HFFc6 (cell line): ENCODE measurements at regions not wholly inside any gene's neighbourhood (a gene's known extent, or its start where the extent isn't known, plus 50 kb on each side); places are given as distances from the start of the nearest gene placed in this dataset.
A peak's percentile ranks its signal among the peaks of the same experiment; 100 is the strongest.
"Not testable (repeated sequence)": the region's sequence is repeated elsewhere in the genome, so short reads cannot be mapped to it uniquely, and the experiment has no call there.

Experiments
- DNase-seq: peaks from one replicate; pipeline ENCODE4 v3.0.0-alpha.2; 2018
- H3K27ac Mint-ChIP-seq: 2 replicates; pipeline ENCODE4 v1.8.0; 2020; ENCODE audit warnings: mild to moderate bottlenecking, mixed read lengths
- H3K27me3 Mint-ChIP-seq: 2 replicates; pipeline ENCODE4 v1.8.0; 2021; ENCODE audit warnings: mild to moderate bottlenecking, moderate library complexity, mixed read lengths; ENCODE audit not compliant: insufficient read depth
- H3K36me3 Mint-ChIP-seq: 2 replicates; pipeline ENCODE4 v1.8.0; 2021; ENCODE audit warnings: low read depth, mixed read lengths
- H3K4me1 Mint-ChIP-seq: 2 replicates; pipeline ENCODE4 v1.8.0; 2020; ENCODE audit warnings: low read depth, mixed read lengths
- H3K4me3 Mint-ChIP-seq: 2 replicates; pipeline ENCODE4 v1.8.0; 2020; ENCODE audit warnings: mild to moderate bottlenecking, moderate library complexity, mixed read lengths
- H3K9me3 Mint-ChIP-seq: 2 replicates; pipeline ENCODE4 v1.8.0; 2020; ENCODE audit warnings: mild to moderate bottlenecking, mixed read lengths
- CTCF ChIP-seq: fragments of 200-600 bp; sonication (generic); IDR thresholded peaks from 2 replicates; pipeline ENCODE4 v1.5.0; 2021; ENCODE audit warnings: antibody characterized with exemption, mild to moderate bottlenecking

DNA sequence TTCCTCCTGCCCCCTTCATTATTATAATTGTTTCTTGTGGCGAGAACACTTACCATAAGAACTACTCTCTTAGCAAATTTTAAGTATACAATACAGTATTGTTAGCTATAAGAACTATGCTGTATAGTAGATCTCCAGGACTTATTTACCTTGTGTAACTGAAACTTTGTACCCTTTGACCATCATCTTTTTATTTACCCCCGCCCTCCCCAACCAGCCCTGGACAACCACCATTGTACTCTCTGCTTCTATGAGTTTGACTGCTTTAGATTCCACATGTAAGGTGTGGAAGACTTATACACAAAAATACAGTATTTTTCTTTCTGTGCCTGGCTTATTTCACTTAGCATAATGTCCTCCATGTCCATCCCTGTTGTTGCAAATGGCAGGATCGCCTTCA lies 161.1 kb downstream of the PHF8 start:
- Mint-ChIP-seq H3K27me3 (peaks cover 13% of the 10 kb centered on the region), H3K4me1 (peaks cover 8% of the 10 kb centered on the region), H3K4me3 (no peak overlapping the region), H3K36me3 (no peaks in the 10 kb centered on the region), H3K9me3 (no peaks in the 10 kb centered on the region), H3K27ac (no peak overlapping the region)
- TF ChIP-seq CTCF: no peak
- DNase-seq: no peak

- no peak for TF ChIP-seq CTCF
- H3K27me3 Mint-ChIP-seq: peaks cover 13% of the 10 kb centered on the region
- H3K27ac Mint-ChIP-seq: no peak overlapping the region
- H3K4me3 Mint-ChIP-seq: no peak overlapping the region
- no peaks in the 10 kb centered on the region; the same call in 1 of the 2 replicates for H3K9me3 Mint-ChIP-seq
- H3K4me1 Mint-ChIP-seq: peaks cover 8% of the 10 kb centered on the region
- H3K36me3 Mint-ChIP-seq: no peaks in the 10 kb centered on the region
- DNase-seq: peak; percentile 0
Measured at GRCh38 chrX:53882331-53882730, 161.9 kb downstream of the PHF8 start.

DNA sequence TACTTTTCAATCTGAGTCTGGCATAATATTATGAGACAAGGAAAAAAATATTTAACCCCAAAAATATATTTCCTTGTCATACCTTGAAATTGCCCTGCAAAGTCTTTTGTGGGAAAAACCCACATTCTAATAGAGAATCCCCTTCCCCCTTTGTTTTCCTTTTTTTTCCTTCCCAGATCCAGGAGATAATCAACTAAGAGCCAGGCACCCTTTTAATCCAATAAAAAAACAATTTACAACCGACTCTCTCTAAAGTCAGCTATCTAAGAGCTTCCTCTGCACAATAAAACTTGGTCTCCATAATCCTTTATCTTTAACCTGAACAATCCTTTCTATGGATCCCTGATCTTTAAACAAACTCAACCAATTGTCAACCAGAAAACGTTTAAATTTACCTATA lies 163.5 kb downstream of the PHF8 start:
- DNase-seq, H3K9me3 Mint-ChIP-seq, H3K4me3 Mint-ChIP-seq, H3K36me3 Mint-ChIP-seq, H3K4me1 Mint-ChIP-seq, H3K27ac Mint-ChIP-seq: not testable (repeated sequence)
- peaks cover 15% of the 10 kb centered on the region for H3K27me3 Mint-ChIP-seq

DNA sequence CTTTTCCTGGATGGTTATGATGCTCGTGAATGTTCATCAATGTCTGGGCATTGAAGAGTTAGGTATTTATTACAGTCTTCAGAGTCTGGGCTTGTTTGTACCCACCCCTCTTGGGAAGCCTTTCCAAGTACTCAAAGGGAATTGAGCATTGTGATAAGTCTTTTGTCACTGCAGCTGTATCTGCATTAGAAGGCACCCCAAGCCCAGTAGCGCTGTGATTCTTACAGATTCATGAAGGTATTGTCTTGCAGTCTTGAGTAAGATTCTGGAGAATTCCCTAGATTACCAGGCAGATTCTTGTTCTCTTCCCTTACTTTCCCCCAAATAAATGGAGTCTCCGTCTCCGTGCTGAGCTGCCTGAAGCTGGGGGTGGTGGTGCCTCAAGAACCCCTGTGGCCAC lies 173.4 kb upstream of the HUWE1 start:
- Mint-ChIP-seq H3K9me3 (no peaks in the 10 kb centered on the region), H3K36me3 (no peaks in the 10 kb centered on the region), H3K4me3 (no peak overlapping the region), H3K4me1 (no peaks in the 10 kb centered on the region), H3K27me3 (peaks cover 8% of the 10 kb centered on the region; the same call in 1 of the 2 replicates), H3K27ac (no peak overlapping the region)
- no peak for DNase-seq
- no peak for TF ChIP-seq CTCF

DNA sequence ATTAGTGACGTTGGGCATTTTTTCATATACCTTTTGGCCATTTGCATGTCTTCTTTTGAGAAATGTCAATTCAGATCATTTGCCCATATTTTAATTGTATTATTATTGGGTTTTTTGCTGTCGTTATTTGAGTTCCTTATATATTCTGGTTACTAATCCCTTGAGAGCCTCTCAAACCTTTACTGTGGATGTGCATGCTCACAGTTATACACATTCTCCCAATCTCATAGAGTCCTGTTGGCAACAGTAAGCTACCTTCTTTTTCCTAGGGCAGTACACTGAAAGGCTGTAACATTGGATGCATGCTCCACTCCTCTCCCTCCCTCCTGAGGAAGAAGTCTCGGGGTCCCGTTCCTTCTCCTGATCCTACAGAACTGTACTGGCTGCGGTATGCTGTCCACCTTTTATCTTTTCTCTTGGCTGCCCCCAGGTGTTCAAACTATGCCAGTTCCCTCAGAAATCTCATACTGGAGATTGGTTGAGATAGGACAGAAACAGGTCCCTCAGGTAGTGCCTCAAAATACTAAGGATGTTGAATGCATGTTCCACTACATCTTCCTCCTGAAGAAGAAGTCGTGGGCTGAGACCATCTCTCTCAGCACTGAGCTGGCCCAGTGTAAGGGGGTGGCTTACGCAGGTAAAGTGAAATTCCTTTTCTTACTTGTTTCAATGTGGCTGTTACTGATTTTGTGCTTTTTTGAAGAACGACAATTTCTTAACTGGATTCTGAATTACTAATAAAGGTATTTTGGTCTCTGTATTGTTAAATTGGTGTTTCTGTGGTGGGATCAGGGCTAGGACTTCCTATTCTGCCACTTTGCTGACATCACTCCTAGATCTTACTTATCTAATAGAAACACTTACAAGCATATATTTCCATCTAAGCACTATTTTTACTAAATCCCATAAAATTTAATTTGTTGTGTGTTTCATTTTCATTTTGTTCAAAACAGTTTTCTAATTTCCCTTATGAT lies 145.4 kb upstream of the HUWE1 start:
- H3K27me3 Mint-ChIP-seq: peaks cover 4% of the 10 kb centered on the region
- DNase-seq: peak; percentile 2
- no peaks in the 10 kb centered on the region for H3K36me3 Mint-ChIP-seq

More for the DNA sequence above, 145.4 kb upstream of the HUWE1 start:
- peak; percentile 60; the same call in 1 of the 2 replicates for TF ChIP-seq CTCF
- Mint-ChIP-seq H3K9me3 (no peaks in the 10 kb centered on the region), H3K27ac (no peak overlapping the region), H3K4me1 (no peaks in the 10 kb centered on the region), H3K4me3 (no peak overlapping the region)
